GM10266 (cell line): ENCODE measurements at regions not wholly inside any gene's neighbourhood (a gene's known extent, or its start where the extent isn't known, plus 50 kb on each side); places are given as distances from the start of the nearest gene placed in this dataset.

Experiments
- DNase-seq: peaks from one replicate; pipeline ENCODE4 v3.0.0; 2012; ENCODE audit errors: extremely low spot score
- TF ChIP-seq, protein P1 (sequence below): IDR thresholded peaks from 2 replicates; pipeline ENCODE4 v1.5.1; 2012; ENCODE audit warnings: mild to moderate bottlenecking, low read depth; ENCODE audit not compliant: control insufficient read depth, insufficient read depth; ENCODE audit errors: missing control alignments

DNA sequence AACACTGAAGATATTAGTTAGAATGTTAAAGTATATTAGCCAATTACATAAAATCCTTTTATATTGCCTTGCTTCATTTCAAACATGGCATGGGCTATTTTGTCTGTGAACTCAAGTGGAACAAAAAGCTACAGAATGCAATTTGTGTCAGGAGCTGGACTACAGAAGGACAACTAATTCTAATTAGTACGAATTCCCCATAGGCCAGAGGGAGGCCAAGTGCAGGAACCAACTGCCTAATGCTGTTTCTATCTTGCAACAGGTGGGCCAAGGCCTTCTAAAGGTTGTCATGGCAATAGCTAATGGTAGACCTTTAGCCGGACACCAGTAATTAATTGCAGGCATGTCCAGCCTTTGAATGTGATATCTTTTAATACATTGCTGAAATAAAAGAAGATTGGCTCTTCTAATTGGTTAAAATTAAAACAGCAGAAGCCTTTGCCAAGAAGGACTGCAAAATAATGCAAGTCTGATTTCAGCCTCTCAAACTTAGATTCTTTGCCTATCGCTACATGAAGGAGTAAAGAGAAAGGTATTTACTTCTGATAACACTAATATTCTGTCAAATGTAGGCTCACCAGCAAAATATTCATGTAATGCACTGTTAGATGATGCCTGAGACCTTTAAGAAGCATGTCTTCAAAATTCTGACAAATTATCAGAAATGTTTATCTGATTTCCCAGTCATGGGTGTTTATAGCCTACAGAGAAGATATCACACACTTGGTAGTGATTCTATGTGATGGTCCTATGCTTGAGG is 232.1 kb downstream of the LMO4 start:
- DNase-seq: no peak
- TF ChIP-seq, protein P1, sequence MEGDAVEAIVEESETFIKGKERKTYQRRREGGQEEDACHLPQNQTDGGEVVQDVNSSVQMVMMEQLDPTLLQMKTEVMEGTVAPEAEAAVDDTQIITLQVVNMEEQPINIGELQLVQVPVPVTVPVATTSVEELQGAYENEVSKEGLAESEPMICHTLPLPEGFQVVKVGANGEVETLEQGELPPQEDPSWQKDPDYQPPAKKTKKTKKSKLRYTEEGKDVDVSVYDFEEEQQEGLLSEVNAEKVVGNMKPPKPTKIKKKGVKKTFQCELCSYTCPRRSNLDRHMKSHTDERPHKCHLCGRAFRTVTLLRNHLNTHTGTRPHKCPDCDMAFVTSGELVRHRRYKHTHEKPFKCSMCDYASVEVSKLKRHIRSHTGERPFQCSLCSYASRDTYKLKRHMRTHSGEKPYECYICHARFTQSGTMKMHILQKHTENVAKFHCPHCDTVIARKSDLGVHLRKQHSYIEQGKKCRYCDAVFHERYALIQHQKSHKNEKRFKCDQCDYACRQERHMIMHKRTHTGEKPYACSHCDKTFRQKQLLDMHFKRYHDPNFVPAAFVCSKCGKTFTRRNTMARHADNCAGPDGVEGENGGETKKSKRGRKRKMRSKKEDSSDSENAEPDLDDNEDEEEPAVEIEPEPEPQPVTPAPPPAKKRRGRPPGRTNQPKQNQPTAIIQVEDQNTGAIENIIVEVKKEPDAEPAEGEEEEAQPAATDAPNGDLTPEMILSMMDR: no peak

DNA sequence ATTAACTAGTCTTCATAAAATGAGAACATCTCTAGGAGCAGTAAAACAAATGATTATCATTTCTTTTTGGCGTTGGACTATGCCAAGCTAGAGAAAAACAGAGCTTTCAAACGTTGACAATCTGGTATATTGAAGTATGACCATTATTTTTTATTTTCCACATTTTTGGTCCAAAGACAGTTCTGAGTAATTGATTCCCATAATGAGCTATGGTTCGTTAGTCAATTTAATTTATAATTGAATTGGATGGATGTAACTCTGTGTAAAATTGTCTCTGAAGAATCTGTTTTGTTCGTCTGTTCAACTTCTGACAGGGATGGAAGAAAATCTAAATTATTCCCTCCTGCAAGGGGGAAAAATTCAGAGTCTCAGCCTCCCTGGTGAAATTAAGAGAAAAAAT is 234.5 kb downstream of the LMO4 start:
- TF ChIP-seq, protein P1: no peak
- no peak for DNase-seq

DNA sequence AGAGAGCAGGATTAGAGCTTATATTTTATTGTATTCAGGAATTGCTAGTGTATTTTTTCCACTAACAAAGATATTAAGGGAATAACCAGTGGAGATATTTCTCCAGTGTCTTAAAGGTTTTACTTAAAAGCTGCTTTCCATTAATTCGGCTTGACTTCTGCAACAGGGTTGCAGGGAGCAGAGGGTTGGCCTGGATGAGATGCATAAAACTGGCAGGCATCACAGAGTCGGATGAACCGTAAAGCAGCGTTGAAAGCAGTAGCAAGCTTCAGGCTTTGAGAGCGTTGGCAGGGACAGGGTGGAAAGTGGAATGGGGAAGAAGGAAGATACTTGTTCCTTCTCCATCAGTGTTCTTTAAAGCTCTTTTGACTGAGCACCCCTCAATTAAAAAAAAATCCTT is 237.2 kb downstream of the LMO4 start:
- TF ChIP-seq, protein P1: no peak
- DNase-seq: no peak

DNA sequence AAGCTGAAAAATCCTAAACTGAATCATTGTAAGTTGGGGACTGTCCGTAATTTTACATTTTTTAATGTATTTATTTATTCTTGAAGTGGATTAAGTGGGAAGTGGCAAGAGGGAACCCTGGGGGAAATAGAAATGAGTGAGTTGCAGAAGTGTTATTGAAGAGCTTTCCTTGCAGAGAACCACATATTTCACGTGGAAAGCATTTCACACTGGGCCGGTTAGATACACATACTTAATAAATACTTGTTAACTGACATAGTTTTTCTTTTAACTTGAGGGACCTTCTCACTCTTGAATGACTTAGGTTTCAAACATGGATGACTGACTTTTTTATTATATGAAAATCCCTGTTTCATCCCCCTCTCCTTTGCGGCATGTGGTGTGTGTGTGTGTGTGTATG is 239.3 kb downstream of the LMO4 start:
- TF ChIP-seq, protein P1: no peak
- no peak for DNase-seq

DNA sequence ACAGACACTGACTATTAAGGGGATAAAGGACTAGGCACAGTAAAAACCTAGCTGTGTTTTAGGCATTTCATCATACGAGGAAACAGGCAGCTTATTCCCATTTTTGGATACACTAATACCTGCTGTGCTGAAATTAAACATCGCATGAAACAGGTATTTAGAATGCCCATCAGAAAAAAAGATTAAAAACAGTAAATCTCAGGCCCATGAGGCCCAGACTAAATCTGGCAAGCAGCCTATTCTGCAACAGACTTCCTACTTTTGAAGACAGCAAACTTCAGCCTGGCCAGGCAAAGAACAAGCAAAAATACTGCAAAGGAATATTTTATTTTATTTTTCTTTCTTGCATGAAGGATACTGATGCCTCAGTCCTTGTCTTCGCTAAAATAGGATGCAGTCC is 240.2 kb downstream of the LMO4 start:
- TF ChIP-seq, protein P1: no peak

DNA sequence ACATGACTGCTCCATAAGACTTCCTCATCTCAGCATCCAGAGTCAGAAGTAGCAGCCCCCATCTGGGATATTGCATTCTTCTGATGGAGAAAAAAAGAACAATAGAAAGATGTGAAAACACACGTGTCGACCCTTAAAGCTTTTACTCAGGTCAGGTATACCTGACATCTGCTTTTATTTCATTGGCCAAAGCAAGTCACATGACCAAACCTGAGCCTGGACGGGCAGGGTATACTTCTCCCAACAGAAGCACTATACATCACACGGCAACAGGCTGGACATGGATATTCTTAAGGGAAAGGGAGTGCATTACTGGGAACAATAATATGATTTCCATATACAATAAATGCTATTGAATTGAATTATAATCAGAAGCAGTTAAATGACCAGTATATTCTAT is 243.3 kb downstream of the LMO4 start:
- DNase-seq: no peak
- TF ChIP-seq, protein P1: no peak

More for the DNA sequence above, 240.2 kb downstream of the LMO4 start:
- no peak for DNase-seq

DNA sequence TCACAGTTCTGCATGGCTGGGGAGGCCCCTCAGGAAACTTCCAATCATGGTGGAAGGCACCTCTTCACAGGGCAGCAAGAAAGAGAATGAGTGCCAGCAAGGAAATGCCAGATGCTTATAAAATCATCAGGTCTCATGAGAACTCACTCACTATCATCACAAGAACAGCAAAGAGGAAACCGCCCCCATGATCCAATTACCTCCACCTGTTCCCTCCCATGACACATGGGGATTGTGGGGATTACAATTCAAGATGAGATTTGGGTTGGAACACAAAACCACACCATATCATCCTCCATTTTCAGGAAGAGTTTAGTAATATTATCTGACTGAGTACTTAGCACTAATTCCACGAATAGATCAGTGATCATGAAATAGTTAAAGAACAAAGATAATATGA is 244.2 kb downstream of the LMO4 start:
- TF ChIP-seq, protein P1: no peak
- no peak for DNase-seq
